ENCODE measurements at regions not wholly inside any gene's neighbourhood (a gene's known extent, or its start where the extent isn't known, plus 50 kb on each side); places are given as distances from the start of the nearest gene placed in this dataset.

GRCh38 chr1:201597551-201598230, 58.8 kb downstream of the NAV1 start:
- TF ChIP-seq CTCF (conservative IDR thresholded peaks at IDR 0.05) (no peak), EZH2 (IDR thresholded peaks at IDR 0.05; ENCODE audit: low read depth) (no peak)
